ENCODE measurements at regions not wholly inside any gene's neighbourhood (a gene's known extent, or its start where the extent isn't known, plus 50 kb on each side); places are given as distances from the start of the nearest gene placed in this dataset.
A peak's percentile ranks its signal among the peaks of the same experiment; 100 is the strongest.

DNA sequence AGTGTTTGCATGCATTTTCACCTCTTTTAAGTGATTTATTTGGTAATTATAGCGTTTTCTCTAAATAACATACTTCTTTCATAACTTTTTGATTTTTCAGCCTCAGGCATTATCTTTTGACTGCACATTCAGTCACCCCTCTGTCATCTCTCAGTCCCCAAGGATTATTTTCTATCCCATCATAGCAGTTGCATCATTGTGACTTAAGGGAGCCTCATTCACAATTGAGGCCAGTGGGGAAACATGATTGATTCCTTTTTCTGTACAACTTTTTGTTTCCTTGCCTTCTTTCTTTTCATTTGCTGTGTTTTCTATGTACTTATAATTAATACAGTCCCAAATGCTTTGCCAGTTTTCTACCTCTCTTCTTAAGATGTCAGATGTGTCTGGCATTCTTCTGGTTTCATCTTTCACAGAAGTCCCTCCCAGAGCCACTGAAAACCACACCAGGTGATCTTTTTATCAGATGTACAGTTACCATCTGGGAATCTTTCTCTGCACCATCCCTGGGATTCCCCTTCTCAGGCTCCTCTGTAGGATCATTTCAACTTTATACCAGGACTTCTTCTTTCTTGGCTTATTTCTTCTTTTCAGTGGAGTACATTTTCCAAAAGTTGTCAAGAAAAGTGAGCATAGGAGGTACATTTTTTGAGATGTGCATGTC is 151.4 kb downstream of the RAP2B start:
- DNase-seq: no peak

DNA sequence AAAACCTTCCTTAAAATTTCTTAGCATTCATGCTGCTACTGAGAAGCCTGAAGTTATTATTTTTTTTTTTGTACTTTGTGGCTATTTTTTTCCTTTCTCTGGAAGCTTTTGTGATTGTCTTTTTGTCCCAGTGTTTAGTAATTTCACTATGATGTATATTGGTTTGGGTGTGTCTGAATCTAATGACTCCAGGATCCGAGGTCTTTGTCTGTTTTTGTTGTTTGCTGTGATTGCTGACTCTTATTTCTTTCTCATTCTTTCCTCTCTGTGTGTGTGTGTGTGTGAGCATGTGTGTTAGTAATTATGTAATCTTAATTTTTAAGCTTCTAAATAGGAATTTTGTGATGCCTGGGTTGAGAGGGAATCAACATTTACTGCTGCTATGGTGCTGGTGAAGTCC is 152.0 kb downstream of the RAP2B start:
- no peak for DNase-seq

DNA sequence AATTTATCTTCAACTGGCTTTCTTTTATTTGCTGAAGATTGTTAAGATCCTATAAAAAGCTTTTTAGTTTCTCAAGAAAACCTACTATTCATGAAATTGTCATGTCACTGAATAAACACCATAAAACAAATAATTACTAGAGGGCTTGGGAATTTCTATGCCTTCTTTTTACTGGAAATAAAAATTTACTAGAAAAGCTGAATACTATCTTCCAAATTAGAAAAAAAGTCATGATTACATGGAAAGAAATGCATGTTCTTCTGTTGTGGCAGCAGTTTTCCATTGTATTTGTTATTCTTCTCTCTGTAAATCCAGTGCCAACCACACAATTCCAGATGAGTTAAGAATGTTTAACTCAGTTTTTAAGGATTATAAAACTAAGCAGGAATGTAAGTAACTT is 153.8 kb downstream of the RAP2B start:
- DNase-seq: no peak

DNA sequence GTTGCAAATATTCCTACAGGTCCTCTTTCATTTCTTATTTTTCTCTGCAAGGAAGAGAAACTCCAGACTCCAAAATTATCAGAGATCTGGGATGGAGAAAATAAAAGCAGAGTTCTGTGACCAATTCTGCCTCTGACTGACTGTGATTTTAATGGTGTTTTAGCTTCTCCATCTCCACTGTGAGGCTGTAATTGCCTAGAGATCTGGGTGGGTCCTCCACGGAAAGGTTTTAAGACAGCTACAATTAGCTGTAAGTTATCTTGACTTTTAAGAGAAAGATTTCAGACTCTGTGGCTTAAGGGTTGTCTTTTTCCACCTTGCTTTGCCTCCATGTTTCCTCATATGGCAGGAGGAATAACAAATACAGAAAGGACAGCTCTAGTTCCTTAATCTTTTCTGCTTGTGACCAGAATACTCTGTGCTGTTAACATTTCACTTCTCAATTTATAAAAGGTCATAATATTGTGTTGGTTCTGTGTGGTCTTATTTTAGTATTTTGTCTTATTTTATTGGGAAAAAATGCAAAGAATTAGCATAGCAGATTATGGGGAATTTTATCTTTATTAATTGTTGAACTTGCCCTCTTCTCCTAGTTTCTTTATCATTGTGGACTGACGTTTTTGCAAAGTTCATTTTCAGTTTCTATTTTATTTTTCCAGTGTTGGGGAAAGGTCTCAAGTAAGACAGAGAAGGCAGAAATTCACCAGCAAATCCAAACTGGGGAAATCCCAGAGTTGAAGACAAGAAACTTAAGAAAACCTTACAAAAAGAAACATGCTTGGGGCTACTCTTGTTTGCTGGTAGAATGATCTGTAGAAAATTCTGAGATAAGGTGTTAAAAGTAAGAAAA is 157.9 kb downstream of the RAP2B start:
- peak in 1 of 3 donors; percentile 15 for DNase-seq

DNA sequence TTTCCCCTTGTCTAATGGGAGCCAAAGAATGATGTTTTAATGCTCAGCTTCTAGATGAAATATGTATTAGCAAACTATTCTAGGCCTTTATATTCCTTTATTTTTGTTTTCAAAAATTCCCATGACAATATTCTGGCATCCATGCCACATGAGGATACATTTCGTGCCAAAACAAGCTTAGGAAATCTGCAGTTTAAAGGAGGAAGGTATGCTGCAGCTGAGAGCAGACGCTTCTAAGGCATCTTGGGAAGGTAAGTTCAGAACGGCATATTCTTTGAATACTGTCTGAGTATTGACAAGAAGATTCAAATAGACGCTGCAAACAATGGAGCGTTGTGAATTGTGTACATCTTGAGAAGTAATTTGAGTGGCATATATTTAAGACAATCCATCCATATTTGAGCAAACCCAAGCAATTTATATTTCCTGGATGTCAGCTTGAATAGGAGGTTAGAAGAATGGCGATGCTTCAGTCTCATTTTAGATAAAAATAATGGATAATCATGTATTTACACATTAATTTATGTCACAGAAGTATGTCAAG is 158.6 kb downstream of the RAP2B start:
- no peak for DNase-seq

DNA sequence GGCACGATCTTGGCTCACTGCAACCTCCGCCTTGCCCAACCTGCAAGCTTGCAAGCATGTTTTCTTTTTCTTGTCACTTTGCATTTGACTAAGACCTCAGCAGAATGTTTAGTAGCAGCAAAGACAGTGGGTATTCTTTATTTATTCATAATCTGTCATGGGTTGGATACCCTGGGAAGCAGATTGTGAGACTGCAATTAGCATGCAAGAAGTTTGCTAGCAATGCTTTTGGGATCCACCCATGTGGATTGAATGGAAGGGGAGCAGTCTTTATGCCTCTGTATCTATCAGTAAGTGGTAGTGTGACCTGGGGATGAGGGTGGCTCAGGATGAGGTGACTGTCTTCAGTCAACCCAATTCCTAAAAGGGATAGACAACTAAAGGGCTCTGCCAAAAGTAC is 166.7 kb downstream of the RAP2B start:
- DNase-seq: no peak

DNA sequence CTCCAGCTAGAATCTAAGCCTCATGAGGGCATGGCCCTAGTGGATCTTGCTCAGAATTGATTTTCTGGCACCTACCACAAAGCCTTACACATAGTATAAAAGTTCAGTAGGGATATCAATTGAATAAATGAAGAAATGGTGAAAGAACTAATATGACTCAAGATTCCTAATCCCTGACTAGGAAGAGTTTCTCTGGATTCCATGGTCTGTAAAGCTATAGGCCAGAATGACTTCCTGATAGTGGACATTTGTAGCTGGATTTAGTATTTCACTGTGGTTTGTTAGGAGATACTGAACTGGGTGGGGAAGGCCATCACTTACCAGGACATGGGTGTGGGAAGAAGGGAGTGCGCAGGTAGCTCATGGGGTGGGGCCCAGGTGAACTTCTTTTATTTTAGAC is 168.9 kb downstream of the RAP2B start:
- DNase-seq: no peak

DNA sequence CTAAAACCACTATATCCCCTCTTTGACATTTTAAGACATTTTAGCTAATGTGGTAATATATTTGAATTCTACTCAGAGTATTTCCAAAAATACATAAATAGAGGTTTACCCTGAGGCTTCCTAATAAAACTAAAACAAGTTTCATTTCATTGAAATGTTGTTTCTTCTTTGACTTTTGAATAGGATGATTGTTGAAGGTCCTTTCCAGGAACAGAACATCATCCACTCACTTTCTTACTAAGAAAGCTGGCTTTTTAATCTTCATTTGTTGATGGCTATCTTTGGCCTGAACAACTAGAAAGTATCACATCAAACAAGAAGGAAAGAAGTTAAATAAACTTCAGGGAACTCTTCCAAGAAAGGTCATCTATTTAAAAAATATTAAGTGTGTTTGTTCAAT is 169.7 kb downstream of the RAP2B start:
- no peak for DNase-seq

DNA sequence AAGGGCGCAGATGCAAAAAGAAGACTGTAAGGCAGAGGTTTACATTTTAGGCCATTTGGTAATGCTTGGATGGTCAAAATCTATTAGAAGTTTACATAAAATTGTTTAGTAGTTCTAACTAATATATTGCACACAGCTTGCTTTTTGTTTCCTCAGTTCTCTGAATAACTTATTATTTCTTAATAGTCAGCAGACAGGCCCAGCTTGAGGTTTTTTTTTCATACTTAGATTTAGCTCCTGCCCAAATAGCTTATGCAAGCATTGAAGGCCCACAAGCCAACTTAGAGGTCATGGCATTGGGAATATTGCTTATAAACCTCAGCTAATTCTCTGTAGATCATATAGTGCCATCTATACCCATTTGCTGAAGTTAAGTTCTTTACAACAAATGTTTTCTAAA is 172.5 kb downstream of the RAP2B start:
- DNase-seq: no peak

DNA sequence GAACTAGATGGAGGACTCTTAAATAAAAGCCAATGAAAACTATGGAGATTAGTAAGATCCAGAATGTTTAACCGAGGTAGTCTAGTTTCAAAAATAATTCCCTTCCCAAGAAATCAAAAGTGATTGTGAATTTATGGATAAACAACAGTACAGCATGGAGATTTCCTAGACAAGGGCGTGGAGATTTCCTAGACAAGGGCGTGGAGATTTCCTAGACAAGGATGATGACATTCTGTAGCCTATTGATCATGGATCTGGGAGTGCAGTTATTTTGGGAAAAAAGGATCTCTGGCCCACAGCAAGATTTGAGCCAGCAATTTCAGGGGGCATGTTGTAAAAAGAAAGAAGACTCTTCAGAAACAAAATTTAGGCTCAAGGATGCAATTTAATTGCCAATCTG is 175.3 kb downstream of the RAP2B start:
- no peak for DNase-seq

DNA sequence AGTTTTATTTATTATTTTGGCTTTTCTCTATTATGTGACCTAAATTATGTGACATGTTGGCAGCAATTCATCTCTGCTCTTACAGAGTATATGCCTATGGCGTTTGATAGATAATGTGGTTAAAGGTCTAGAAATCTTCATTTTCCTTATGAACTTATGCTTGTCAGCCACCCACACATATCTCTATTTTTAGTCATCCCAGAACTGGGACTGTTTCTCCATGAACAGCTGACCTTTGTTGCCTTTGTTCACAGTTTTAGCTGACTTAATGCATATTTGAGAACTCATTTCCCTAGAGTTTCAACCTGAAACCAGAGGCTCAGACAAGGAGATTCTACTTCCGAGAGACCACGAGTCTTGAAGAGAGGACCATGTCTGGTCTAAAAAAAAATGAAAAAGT is 176.5 kb downstream of the RAP2B start:
- peak; percentile 30 to 63 (median 44) for DNase-seq

DNA sequence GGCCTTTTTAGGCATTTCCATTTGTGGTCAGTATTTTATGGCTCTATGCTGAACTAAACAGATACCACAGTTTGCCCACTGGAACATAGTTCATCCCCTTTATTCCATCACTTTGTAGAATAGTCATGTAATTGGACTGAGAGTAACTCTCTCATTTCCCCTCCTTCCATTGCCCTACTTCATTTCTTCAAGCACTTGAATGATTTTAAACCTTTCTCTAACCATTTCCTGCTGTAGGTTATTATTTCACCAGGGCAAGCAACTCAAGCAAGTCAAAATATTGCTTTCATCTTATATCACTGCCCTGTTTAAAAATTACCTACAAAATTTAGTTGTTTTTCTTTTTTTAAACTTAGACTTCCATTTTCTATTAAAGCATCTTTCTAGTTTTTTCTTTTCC is 177.0 kb downstream of the RAP2B start:
- DNase-seq: no peak

DNA sequence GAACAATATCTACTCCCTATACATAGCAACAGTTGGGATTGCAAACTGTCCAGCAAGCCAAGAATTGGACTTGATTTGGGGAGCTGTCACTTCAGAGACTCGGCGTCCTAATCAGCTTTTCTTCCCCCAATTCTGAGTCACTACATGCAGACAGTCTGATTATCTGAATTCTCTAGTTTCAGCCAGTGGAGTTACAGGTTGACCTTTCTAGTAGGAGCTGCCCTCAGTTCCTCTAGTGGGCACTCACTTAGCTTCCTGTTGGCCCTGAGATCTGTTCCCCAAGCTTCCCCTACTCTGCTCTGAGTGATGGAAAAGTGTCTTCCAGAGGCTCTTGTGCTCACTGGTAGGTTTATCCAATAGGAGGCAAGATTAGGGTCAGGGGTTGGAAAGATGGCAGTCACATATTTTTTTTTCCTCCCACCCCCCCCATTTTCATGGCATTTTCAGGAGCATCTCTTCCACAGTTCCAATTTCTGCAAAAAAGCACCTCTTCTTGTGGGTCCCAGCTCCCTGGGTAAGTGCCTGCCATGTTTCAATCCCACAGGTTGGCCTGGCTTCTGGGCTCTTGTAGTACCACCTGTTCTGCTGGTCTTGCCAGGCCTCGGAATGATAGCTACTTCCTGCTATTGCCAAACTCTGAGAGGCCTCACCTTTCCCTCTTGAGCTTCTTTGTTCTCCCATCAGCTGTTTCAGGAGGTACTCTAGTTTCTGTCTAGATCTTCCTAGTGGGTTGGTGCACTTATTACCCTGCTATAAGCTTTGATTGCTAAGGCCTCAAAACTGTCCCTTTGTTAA is 182.2 kb downstream of the RAP2B start:
- no peak for DNase-seq

DNA sequence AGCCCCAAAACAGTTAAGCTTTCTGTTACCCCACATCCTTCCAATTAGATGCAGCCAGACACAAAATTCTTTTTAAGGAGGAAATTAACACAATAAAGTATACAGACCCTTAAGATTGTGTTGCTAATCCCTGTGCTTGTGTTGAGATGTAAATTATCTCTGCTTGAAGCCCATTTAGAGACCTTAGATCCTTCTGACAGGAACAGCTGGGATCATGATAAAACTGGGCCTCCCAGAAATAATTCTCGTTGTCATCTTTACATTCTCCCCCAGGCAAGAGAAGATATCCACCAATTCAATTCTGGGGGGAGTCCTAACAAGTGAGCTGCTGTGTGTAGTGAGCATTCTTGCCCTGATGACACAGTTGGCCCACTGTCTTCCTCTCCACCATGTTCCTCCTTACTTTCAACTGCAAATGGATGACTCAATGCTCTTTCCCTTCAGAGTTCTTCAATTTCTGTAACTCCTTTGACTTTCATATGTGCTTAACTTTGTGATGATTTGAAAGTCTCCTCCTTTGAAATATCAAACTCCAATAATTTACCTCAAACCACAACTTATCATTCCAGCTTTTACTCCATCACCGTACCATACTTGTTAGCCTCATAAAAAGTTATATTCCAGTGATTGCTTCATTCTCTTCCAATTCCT is 186.6 kb downstream of the RAP2B start:
- DNase-seq: peak in 1 of 3 donors; percentile 14

DNA sequence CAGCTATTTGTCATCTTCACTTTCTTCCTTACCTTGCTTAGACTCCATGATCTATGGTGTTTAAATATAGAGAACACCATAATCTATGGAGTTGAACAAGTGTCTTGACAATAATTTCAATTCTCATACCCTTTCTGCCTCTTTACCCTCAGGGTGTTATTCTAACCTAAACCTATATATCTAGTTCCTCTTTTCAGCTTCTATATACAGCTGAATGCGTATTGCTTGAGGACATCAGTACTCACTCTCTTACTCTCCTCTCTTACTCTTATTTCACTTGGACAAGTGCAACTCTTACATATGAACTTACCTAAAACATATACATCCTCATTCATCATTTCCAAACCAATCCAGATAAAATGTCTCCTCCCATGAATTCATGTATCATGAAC is 187.1 kb downstream of the RAP2B start:
- no peak for DNase-seq

DNA sequence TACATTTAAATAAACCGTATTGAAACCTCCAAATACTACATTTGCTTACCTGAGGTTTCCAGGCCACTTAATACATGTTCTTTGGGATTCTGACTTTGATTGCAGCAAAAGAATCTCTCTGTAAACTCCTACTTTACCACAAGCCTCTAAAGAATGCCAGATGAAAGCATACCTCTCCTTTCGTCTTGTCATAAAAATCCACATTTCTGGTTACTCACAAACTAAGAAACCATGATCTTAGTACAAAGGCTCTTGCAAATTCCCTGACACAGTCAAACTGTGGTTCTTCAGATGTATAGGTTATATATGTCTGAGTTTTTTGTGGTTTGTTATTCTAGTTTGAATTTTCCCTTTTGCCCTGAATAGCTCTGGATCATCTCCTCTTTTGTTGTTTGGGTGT is 188.4 kb downstream of the RAP2B start:
- DNase-seq: peak in 1 of 3 donors; percentile 67

DNA sequence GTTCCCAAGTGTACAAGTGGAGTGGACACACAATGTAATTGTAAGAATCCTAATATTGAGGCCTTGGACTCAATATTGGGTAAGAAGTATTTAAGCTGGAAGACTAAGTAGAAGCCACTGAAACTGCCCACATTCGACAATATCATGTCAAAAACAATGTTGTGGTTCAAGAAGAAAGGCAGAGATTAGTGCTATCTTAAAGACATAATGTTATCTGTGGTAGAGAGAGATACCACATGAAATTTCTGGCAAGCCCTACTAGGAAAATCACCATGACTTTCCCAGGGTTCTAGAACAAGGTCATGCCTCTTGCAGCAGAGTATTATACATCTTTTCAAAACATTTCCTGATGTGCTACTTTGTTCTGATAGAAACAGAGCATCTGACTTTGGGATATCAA is 192.6 kb downstream of the RAP2B start:
- DNase-seq: no peak

DNA sequence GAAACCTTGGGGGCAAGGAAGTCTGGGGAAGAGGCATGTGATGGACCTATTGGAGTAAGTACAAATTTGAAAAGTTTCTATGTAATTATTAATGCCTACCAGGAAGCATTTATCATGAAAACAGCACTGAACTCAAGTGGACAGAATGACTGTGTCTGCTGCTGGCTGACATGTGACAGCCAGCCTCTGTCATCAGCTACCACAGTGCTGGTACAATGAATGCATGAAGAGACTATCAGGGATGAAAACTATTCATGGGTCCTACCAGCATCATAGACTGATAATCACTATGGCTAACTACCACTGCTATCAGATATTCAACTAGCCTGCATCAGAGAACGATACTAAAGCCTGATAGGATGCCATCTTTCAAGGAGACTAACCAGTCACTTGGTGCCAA is 193.5 kb downstream of the RAP2B start:
- no peak for DNase-seq

DNA sequence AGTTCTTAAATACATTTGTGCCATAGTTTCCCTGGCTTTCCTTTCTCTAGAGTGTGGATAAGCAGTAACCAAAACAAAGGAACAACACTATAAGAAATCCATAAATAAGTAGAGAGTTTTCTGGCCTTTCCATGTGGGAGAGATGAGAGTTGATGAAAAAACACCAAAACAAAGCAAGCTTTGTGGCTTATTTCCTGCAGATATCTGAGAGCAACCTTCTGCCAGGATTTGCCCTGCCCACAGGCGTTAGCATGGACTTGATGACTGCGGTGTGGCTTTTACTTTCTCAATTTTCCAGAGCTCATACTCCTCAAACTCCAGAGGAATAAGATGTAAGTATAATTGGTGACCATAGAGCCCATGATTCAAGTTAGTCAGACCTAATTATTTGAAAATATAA is 194.9 kb downstream of the RAP2B start:
- DNase-seq: no peak

DNA sequence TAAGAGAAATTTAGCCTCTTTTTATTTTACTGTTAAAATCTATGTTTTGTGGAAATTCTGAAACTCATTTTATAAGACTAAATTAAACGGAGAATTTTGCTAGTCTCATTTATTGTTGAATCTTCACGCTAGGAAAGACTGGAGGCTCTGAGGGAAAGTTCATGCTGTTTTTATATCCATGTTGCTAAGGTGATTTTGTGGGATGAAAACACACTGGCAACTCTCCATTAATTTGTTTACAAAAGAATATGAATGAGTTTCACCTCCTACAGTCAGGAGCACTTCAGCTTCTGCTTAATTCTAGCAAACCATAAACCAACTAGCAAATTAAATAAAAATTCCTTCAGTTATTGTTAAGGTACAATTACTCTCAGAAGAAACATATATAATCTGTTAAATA is 195.4 kb downstream of the RAP2B start:
- DNase-seq: no peak

DNA sequence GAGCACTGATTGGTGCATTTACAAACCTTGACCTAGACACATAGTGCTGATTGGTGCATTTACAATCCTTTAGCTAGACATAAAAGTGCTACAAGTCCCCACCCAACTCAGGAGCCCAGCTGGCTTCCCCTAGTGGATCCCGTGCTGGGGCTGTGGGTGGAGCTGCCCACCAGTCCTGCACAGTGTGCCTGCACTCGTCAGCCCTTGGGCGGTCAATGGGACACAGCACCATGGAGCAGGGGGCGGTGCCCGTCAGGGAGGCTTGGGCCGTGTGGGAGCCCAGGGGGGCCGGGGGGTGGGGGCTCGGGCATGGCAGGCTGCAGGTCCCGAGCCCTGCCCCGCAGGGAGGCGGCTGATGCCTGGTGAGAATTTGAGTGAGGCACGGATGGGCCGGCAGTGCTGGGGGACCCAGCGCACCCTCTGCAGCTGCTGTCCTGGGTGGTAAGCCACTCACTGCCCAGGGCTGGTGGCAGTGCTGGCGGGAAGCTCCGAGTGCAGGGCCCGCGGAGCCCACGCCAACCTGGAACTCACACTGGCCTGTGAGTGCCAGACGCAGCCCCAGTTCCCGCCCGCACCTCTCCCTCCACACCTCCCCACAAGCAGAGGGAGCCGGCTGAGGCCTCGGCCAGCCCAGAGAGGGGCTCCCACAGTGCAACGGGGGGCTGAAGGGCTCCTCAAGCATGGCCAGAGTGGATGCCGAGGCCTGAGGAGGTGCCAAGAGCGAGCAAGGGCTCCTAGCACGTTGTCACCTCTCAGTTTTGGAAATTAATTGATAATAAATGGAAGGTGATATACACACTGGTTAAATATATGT is 207.7 kb downstream of the RAP2B start:
- DNase-seq: no peak
